Ascending aorta (tissue), 2 donors: ENCODE measurements at regions not wholly inside any gene's neighbourhood (a gene's known extent, or its start where the extent isn't known, plus 50 kb on each side); places are given as distances from the start of the nearest gene placed in this dataset.

ENCODE experiments used
- DNase-seq, 2 donors: peaks; one replicate each; pipeline ENCODE4 v3.0.0-alpha.2; 2019; ENCODE audit warnings: low spot score in 2 of 2
- H3K27ac ChIP-seq, 2 donors: fragments of 200-600 bp; sonication (generic); one replicate each; pipeline ENCODE4 v1.5.1; 2016 to 2017; ENCODE audit warnings: mild to moderate bottlenecking in 1 of 2
- H3K27me3 ChIP-seq: fragments of 200-600 bp; sonication (generic); one replicate; pipeline ENCODE4 v1.5.1; 2017
- H3K36me3 ChIP-seq, 2 donors: fragments of 200-600 bp; sonication (generic); one replicate each; pipeline ENCODE4 v1.5.1; 2016
- H3K4me1 ChIP-seq, 2 donors: fragments of 200-600 bp; sonication (generic); one replicate each; pipeline ENCODE4 v1.5.1; 2016 to 2017; ENCODE audit warnings: mild to moderate bottlenecking in 1 of 2
- H3K4me3 ChIP-seq, 2 donors: fragments of 200-600 bp; sonication (generic); one replicate each; pipeline ENCODE4 v1.5.1; 2016 to 2017; ENCODE audit warnings: mild to moderate bottlenecking in 1 of 2
- H3K9me3 ChIP-seq, 2 donors: fragments of 200-600 bp; sonication (generic); one replicate each; pipeline ENCODE4 v1.5.1; 2016
- intact Hi-C: fragments of 100-400 bp; cut with DNase I; formaldehyde crosslinking; loops from one replicate; pipeline ENCODE4 v1.15.1; 2023
- TF ChIP-seq, protein P1 (sequence below), 3 experiments: fragments of 200-600 bp in 2 of 3; fragments of 450-650 bp in 1 of 3; sonication (generic) in 2 of 3; IDR thresholded peaks; one replicate each; pipeline ENCODE4 v1.5.1; 2016 to 2019; ENCODE audit warnings: antibody characterized with exemption in 3 of 3, mild to moderate bottlenecking in 1 of 3, moderate library complexity in 1 of 3

DNA sequence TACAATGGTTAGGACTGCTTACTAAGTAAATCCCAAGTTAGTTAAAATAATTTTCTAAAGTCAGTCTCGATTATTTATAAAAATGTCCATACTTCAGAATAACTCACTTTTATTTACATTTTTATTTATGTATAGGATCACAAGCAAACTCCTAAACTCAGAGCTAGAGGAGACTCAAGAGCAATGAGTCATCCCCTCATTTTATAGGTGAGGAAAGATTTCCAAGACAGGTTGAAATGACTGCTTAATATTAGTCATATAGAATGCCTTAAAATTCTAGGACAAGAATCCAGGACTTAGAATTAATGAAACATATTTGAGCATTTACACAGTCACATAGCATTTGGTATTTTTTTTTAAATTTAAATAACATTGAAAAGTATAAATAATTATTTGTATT is 983.8 kb downstream of the SI start:
- H3K27me3 ChIP-seq, result no peaks in the 10 kb centered on the region
- no peak overlapping the region for H3K4me3 ChIP-seq
- H3K9me3 ChIP-seq, result no peaks in the 10 kb centered on the region
- H3K4me1 ChIP-seq, result no peaks in the 10 kb centered on the region
- H3K27ac ChIP-seq, result no peak overlapping the region
- DNase-seq, result no peak
- no peaks in the 10 kb centered on the region for H3K36me3 ChIP-seq
- intact Hi-C loops, result no loop called here
- TF ChIP-seq, protein P1, sequence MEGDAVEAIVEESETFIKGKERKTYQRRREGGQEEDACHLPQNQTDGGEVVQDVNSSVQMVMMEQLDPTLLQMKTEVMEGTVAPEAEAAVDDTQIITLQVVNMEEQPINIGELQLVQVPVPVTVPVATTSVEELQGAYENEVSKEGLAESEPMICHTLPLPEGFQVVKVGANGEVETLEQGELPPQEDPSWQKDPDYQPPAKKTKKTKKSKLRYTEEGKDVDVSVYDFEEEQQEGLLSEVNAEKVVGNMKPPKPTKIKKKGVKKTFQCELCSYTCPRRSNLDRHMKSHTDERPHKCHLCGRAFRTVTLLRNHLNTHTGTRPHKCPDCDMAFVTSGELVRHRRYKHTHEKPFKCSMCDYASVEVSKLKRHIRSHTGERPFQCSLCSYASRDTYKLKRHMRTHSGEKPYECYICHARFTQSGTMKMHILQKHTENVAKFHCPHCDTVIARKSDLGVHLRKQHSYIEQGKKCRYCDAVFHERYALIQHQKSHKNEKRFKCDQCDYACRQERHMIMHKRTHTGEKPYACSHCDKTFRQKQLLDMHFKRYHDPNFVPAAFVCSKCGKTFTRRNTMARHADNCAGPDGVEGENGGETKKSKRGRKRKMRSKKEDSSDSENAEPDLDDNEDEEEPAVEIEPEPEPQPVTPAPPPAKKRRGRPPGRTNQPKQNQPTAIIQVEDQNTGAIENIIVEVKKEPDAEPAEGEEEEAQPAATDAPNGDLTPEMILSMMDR (IDR thresholded peaks at IDR 0.05), result no peak

DNA sequence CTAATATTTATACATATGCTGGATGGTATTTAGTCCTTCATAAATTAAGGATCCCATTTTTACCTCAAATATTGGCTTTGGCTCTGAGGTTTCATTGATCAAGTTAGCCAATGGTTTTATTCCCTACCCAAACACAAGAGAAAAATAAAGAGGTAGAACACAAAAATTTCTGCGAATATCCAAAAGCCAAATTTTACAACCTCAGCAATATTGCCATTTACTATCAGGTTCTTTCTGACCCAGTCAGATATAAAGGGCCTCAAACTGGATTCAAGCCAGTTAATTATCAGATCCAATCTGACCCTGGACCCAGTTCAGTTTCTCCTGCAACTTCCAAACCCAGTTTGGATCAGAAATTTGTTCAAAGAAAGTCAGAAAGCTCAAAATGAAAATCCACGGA is 998.1 kb downstream of the SI start:
- H3K27ac ChIP-seq, result no peak overlapping the region
- no peak for DNase-seq
- H3K36me3 ChIP-seq, result no peaks in the 10 kb centered on the region
- H3K4me1 ChIP-seq, result no peaks in the 10 kb centered on the region
- intact Hi-C loops, result no loop called here
- H3K4me3 ChIP-seq, result no peak overlapping the region
- TF ChIP-seq, protein P1 (IDR thresholded peaks at IDR 0.05), result no peak
- no peaks in the 10 kb centered on the region for H3K9me3 ChIP-seq
- no peaks in the 10 kb centered on the region for H3K27me3 ChIP-seq

DNA sequence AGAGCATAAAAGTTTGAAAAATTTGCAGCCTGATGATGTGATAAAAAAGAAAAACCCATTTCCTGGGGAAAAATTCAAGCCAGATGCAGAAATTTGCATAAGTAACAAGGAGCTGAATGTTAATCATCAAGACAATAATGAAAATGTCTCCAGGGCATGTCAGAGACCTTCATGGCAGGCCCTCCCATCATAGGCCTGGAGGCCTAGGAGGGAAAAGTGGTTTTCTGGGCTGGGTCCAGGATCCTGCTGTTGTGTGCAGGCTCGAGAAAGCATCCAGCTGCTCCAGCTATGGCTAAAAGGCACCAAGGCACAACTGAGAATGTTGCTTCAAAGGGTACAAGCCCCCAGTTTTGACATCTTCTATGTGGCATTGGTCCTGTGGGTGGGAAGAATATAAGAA is 1014.0 kb downstream of the SI start:
- intact Hi-C loops, result no loop called here
- no peak for DNase-seq
- Histone ChIP-seq H3K27me3 (no peaks in the 10 kb centered on the region), H3K27ac (no peak overlapping the region), H3K4me3 (no peak overlapping the region), H3K36me3 (no peaks in the 10 kb centered on the region), H3K9me3 (no peaks in the 10 kb centered on the region), H3K4me1 (no peaks in the 10 kb centered on the region)
- TF ChIP-seq, protein P1 (IDR thresholded peaks at IDR 0.05), result no peak

DNA sequence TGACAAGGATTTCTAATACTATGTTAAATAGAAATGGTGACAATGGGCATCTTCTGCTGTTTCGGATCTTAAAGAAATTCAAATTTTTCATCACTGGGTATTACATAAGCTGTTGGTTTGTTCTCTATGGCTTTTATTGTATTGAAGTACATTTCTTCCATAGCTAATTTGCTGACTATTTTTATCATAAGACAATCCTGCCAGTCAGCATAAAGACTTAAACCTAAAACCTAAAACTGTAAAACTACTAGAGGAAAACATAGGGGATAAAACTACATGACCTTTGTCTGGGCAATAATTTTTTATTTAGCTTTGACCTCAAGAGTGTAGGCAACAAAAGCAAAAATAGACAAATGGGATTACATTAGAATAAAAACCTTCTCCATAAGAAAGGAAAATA is 1017.4 kb downstream of the SI start:
- Histone ChIP-seq H3K4me1 (no peaks in the 10 kb centered on the region), H3K9me3 (no peaks in the 10 kb centered on the region), H3K4me3 (no peak overlapping the region), H3K36me3 (no peaks in the 10 kb centered on the region), H3K27me3 (no peaks in the 10 kb centered on the region), H3K27ac (no peak overlapping the region)
- TF ChIP-seq, protein P1 (IDR thresholded peaks at IDR 0.05), result no peak
- intact Hi-C loops, result no loop called here
- DNase-seq, result no peak

DNA sequence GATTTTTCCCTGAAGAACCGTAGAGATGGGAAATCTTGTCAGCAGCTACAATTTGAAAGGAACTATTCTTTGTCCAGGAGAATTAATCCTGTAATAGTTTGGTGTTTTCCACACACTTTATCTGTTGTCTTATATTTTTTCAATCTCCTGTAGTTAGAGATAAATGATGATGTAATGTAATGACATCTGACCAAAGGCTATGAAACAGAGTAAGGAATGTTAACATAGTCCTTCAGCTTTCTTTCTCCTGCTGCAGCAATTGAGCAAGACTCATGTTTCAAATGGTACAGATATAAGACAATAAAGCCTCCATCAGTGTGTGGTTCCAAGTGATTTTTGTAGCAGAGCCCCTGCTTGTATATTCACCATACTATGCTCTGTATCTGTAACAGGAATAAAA is 1028.4 kb downstream of the SI start:
- no peaks in the 10 kb centered on the region for H3K9me3 ChIP-seq
- no peaks in the 10 kb centered on the region for H3K4me1 ChIP-seq
- TF ChIP-seq, protein P1 (IDR thresholded peaks at IDR 0.05), result no peak
- no peak overlapping the region for H3K4me3 ChIP-seq
- DNase-seq, result no peak
- no peaks in the 10 kb centered on the region for H3K27me3 ChIP-seq
- no peaks in the 10 kb centered on the region for H3K36me3 ChIP-seq
- H3K27ac ChIP-seq, result no peak overlapping the region
- intact Hi-C loops, result no loop called here

DNA sequence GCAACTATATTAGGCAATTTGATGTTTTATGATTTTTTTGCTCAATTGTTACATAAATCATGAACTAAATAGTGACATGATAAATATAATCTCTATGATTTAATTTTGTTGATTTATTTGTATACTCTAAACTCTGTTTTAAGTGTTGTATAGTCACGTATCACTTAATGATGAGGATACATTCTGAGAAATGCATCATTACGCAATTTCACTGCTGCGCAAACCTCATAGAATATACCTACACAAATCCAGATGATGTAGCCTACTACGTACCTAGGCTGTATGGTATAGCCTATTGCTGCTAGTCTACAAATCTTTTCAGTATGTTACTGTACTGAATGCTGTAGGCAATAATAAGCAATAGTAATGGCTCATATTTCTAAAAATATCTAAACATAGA is 1029.8 kb downstream of the SI start:
- Histone ChIP-seq H3K27me3 (no peaks in the 10 kb centered on the region), H3K9me3 (no peaks in the 10 kb centered on the region), H3K4me1 (no peaks in the 10 kb centered on the region), H3K27ac (no peak overlapping the region), H3K4me3 (no peak overlapping the region), H3K36me3 (no peaks in the 10 kb centered on the region)
- TF ChIP-seq, protein P1 (IDR thresholded peaks at IDR 0.05), result no peak
- no peak for DNase-seq
- intact Hi-C loops, result no loop called here
